ENCODE measurements at regions not wholly inside any gene's neighbourhood (a gene's known extent, or its start where the extent isn't known, plus 50 kb on each side); places are given as distances from the start of the nearest gene placed in this dataset.

DNA sequence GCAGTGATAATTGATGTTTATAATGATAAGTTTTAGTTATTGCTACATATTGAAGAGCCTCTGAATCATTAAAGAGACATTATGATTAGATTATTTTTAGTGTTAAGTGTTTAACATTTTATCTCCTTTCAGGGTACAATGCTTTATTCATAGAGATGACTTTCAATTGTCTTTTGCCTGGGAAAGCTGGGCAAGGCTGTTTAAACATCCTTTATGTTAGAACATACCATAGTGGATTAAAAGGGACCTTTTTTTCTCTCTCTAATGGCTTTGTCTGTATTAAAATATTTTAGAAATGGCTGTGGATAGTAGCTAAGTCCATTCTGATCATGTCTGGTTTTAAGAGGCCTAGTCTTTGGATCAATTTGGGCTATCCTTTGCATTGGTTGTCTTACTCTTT is 427.5 kb upstream of the MIS18BP1 start:
- H3K27ac ChIP-seq (ENCODE audit: poor library complexity, severe bottlenecking), result peak overlapping the region; percentile 93
- DNase-seq (ENCODE audit: low spot score) (no peak), ATAC-seq (ENCODE audit: low read depth) (no peak)

GRCh38 chr14:45679853-45680252 is 426.9 kb upstream of the MIS18BP1 start:
- no peaks in the 10 kb centered on the region for H3K9me3 ChIP-seq (ENCODE audit: severe bottlenecking)
- H3K36me3 ChIP-seq (ENCODE audit: low read depth), result no peaks in the 10 kb centered on the region
- H3K4me3 ChIP-seq (ENCODE audit: severe bottlenecking), result no peak overlapping the region
- H3K4me1 ChIP-seq (ENCODE audit: insufficient read depth, poor library complexity, severe bottlenecking), result peaks cover 34% of the 10 kb centered on the region
- ATAC-seq (ENCODE audit: low read depth), result peak; percentile 99
- DNase-seq (ENCODE audit: low spot score), result no peak
- TF ChIP-seq CTCF (IDR thresholded peaks at IDR 0.05; ENCODE audit: poor library complexity, severe bottlenecking), result no peak
- no peaks in the 10 kb centered on the region for H3K27me3 ChIP-seq (ENCODE audit: insufficient read depth, poor library complexity, severe bottlenecking)
- peak overlapping the region; percentile 93 for H3K27ac ChIP-seq (ENCODE audit: poor library complexity, severe bottlenecking)

More for the DNA sequence above, 427.5 kb upstream of the MIS18BP1 start:
- no peaks in the 10 kb centered on the region for H3K27me3 ChIP-seq (ENCODE audit: insufficient read depth, poor library complexity, severe bottlenecking)
- no peak for TF ChIP-seq CTCF (IDR thresholded peaks at IDR 0.05; ENCODE audit: poor library complexity, severe bottlenecking)
- no peak overlapping the region for H3K4me3 ChIP-seq (ENCODE audit: severe bottlenecking)
- peaks cover 34% of the 10 kb centered on the region for H3K4me1 ChIP-seq (ENCODE audit: insufficient read depth, poor library complexity, severe bottlenecking)
- no peaks in the 10 kb centered on the region for H3K9me3 ChIP-seq (ENCODE audit: severe bottlenecking)
- H3K36me3 ChIP-seq (ENCODE audit: low read depth), result no peaks in the 10 kb centered on the region

DNA sequence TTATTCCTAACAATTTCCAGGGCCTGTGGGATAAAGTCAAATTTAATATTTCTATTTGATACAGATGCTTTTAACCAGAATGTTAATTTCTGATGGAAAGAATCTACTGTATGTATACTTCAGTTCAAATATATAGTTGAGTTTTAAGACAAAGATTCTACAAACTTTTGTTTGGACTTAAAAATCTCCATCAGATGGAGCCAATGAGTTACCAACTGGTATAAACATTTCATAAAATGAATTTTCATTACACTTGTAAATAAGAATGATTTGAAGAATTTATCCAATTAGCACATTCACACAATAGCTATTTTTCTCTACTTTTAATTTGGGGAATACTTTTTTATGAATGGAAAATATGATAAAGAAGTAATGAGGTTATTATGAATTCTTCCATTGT is 425.2 kb upstream of the MIS18BP1 start:
- no peak for DNase-seq (ENCODE audit: low spot score)
- H3K27ac ChIP-seq (ENCODE audit: poor library complexity, severe bottlenecking), result no peak overlapping the region

GRCh38 chr14:45673420-45673819 is 420.4 kb upstream of the MIS18BP1 start:
- no peak overlapping the region for H3K4me3 ChIP-seq (ENCODE audit: severe bottlenecking)
- H3K27me3 ChIP-seq (ENCODE audit: insufficient read depth, poor library complexity, severe bottlenecking), result peaks cover 5% of the 10 kb centered on the region
- H3K4me1 ChIP-seq (ENCODE audit: insufficient read depth, poor library complexity, severe bottlenecking), result peaks cover under 1% of the 10 kb centered on the region
- DNase-seq (ENCODE audit: low spot score), result no peak
- H3K9me3 ChIP-seq (ENCODE audit: severe bottlenecking), result no peaks in the 10 kb centered on the region
- ATAC-seq (ENCODE audit: low read depth), result no peak
- no peak overlapping the region for H3K27ac ChIP-seq (ENCODE audit: poor library complexity, severe bottlenecking)
- TF ChIP-seq CTCF (IDR thresholded peaks at IDR 0.05; ENCODE audit: poor library complexity, severe bottlenecking), result no peak
- no peaks in the 10 kb centered on the region for H3K36me3 ChIP-seq (ENCODE audit: low read depth)

More for the DNA sequence above, 425.2 kb upstream of the MIS18BP1 start:
- ATAC-seq (ENCODE audit: low read depth), result no peak
- Histone ChIP-seq H3K27me3 (ENCODE audit: insufficient read depth, poor library complexity, severe bottlenecking) (no peaks in the 10 kb centered on the region), H3K4me1 (ENCODE audit: insufficient read depth, poor library complexity, severe bottlenecking) (peaks cover 34% of the 10 kb centered on the region), H3K36me3 (ENCODE audit: low read depth) (no peaks in the 10 kb centered on the region), H3K4me3 (ENCODE audit: severe bottlenecking) (no peak overlapping the region), H3K9me3 (ENCODE audit: severe bottlenecking) (no peaks in the 10 kb centered on the region)
- peak; percentile 60 for TF ChIP-seq CTCF (IDR thresholded peaks at IDR 0.05; ENCODE audit: poor library complexity, severe bottlenecking)

DNA sequence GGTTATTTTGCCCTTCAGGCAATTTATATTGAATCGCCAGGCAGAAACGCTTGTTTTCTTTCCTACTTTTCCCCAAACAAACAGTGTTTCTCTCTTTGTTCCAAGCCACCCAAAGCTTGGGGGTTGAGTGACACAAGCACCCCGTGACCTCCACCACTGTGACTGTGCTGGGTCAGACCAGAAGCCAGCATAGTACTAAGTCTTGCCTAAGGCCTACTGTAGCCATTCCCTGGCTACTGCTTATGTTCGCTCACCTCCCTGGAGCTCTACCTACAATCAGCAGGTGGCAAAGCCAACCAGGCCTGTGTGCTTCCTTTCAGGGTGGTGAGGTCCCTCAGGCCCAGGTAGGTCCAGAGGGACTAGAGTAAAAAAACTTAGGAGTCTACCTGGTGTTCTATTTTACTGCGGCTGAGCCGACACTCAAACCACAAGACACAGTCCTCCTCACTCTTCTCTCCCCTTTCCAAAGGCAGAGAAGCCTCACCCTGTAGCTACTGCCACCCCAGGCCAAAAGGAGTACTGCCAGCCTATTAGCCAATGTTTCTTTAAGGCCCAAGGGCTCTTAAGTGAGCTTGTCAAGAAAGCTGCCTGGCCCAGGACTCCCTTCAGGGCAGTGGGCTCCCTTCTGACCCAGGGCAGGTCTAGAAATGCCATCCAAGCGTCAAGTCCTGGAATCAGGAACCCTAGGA is 411.8 kb upstream of the MIS18BP1 start:
- TF ChIP-seq CTCF (IDR thresholded peaks at IDR 0.05; ENCODE audit: poor library complexity, severe bottlenecking), result peak; percentile 25
- DNase-seq (ENCODE audit: low spot score) (no peak), ATAC-seq (ENCODE audit: low read depth) (peak; percentile 42; the same call in 2 of the 3 replicates)
- H3K27ac ChIP-seq (ENCODE audit: poor library complexity, severe bottlenecking), result no peak overlapping the region
- H3K4me3 ChIP-seq (ENCODE audit: severe bottlenecking), result no peak overlapping the region
- H3K36me3 ChIP-seq (ENCODE audit: low read depth), result no peaks in the 10 kb centered on the region
- H3K9me3 ChIP-seq (ENCODE audit: severe bottlenecking), result no peaks in the 10 kb centered on the region
- H3K27me3 ChIP-seq (ENCODE audit: insufficient read depth, poor library complexity, severe bottlenecking), result no peaks in the 10 kb centered on the region
- no peaks in the 10 kb centered on the region for H3K4me1 ChIP-seq (ENCODE audit: insufficient read depth, poor library complexity, severe bottlenecking)
